DMS53 (cell line): ENCODE measurements at regions not wholly inside any gene's neighbourhood (a gene's known extent, or its start where the extent isn't known, plus 50 kb on each side); places are given as distances from the start of the nearest gene placed in this dataset.
A peak's percentile ranks its signal among the peaks of the same experiment; 100 is the strongest.

Experiments used
- DNase-seq: peaks from one replicate; lab custom pipeline; 2025; lab: John Stamatoyannopoulos, UW

GRCh38 chr4:177951026-177951425 lies 508.8 kb upstream of the AGA start:
- DNase-seq = no peak

- DNase-seq = no peak
These were observed 510.5 kb upstream of the AGA start for GRCh38 chr4:177952723-177953122.

GRCh38 chr4:177957596-177958360 lies 515.5 kb upstream of the AGA start:
- no peak for DNase-seq

GRCh38 chr4:177960566-177960965 lies 518.3 kb upstream of the AGA start:
- no peak for DNase-seq

GRCh38 chr4:177961761-177962380 lies 519.6 kb upstream of the AGA start:
- no peak for DNase-seq

- no peak for DNase-seq
These were observed 521.8 kb upstream of the AGA start for GRCh38 chr4:177964061-177964460.

- no peak for DNase-seq
These were observed 522.5 kb upstream of the AGA start for GRCh38 chr4:177964693-177965168.

GRCh38 chr4:177967328-177967727 lies 525.1 kb upstream of the AGA start:
- DNase-seq = no peak

GRCh38 chr4:177968817-177969442 lies 526.7 kb upstream of the AGA start:
- DNase-seq = no peak

GRCh38 chr4:177974461-177974860 lies 532.2 kb upstream of the AGA start:
- peak; percentile 25 for DNase-seq

- DNase-seq = no peak
These were observed 533.2 kb upstream of the AGA start for GRCh38 chr4:177975315-177975987.

- DNase-seq = no peak
These were observed 544.0 kb upstream of the AGA start for GRCh38 chr4:177986236-177986635.

- DNase-seq = no peak
These were observed 545.7 kb upstream of the AGA start for GRCh38 chr4:177987896-177988295.

GRCh38 chr4:177989503-177990201 lies 547.4 kb upstream of the AGA start:
- no peak for DNase-seq

GRCh38 chr4:178003098-178003657 lies 560.9 kb upstream of the AGA start:
- DNase-seq = no peak

GRCh38 chr4:178010596-178010995 lies 568.4 kb upstream of the AGA start:
- DNase-seq = no peak

- DNase-seq = peak; percentile 76
These were observed 572.8 kb upstream of the AGA start for GRCh38 chr4:178015046-178015445.

- no peak for DNase-seq
These were observed 584.8 kb upstream of the AGA start for GRCh38 chr4:178026999-178027398.

- no peak for DNase-seq
These were observed 585.6 kb upstream of the AGA start for GRCh38 chr4:178027796-178028195.

GRCh38 chr4:178028481-178028880 lies 586.2 kb upstream of the AGA start:
- DNase-seq = no peak

GRCh38 chr4:178037459-178038214 lies 595.4 kb upstream of the AGA start:
- DNase-seq = no peak
